ENCODE measurements at regions not wholly inside any gene's neighbourhood (a gene's known extent, or its start where the extent isn't known, plus 50 kb on each side); places are given as distances from the start of the nearest gene placed in this dataset.
A peak's percentile ranks its signal among the peaks of the same experiment; 100 is the strongest.

DNA sequence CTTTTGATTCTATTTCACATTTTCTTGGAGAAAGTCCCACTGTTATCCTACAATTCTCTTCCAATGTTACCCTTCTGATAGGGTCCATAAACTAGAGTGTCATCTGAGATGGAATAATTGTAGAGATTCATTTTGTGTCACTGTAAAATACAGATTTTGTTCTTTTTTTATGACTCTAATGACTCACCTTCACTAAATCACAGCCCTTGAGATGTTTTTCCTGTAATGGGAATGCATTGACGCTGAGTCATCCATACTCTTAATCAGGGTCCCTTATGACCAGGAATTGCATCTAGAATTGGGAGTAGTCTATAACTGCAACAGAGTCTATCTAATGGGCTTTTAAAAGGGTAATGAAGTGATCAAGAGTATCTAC, 315.5 kb downstream of the TGFB2 start (continued):
- TF ChIP-seq EZH2 (IDR thresholded peaks at IDR 0.05), result no peak

DNA sequence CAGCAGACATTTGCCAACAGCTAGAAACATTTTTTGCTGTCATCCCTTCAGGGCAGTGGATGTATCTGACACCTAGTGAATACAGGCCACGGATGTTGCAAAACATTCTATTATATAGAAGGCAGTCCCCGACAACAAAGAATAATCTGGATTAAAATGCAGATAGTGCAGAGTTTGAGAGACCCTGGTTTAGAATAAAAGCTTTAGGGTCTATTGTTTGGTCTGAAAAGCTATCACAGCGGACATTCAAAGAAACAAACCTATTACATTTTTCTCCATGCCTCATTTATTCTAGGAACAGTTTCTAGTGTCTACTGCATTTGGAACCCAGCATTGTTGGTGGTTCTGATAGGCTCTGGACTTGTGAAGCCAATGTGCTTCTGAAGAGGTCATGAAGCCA, 316.3 kb downstream of the TGFB2 start:
- Histone ChIP-seq H3K36me3 (ENCODE audit: control insufficient read depth in 1 of 2, insufficient read depth in 2 of 2, low read length in 2 of 2) (no peaks in the 10 kb centered on the region; a peak in 1 of 4 replicates), H2AFZ (ENCODE audit: low read depth, low read length, poor library complexity, severe bottlenecking) (peak overlapping the region; percentile 15), H3K27ac (ENCODE audit: low read depth, low read length) (peak overlapping the region; percentile 88; the same call in 1 of the 2 replicates), H3K9me2 (ENCODE audit: insufficient read depth) (no peaks in the 10 kb centered on the region), H3K9ac (ENCODE audit: low read length) (peak overlapping the region; percentile 46; the same call in 1 of the 2 replicates), H3K4me1 (ENCODE audit: control insufficient read depth in 1 of 2, insufficient read depth in 2 of 2, low read length in 2 of 2) (peaks cover 42 to 85% of the 10 kb centered on the region in 2 experiments), H3K9me3 (ENCODE audit: control insufficient read depth in 1 of 2, insufficient read depth in 1 of 2, low read depth in 1 of 2, low read length in 2 of 2) (no peaks in the 10 kb centered on the region; a peak in 1 of 4 replicates), H4K20me1 (ENCODE audit: insufficient read depth) (no peaks in the 10 kb centered on the region), H3K27me3 (ENCODE audit: insufficient read depth, low read length) (no peaks in the 10 kb centered on the region), H3K79me2 (ENCODE audit: insufficient read depth, low read length) (no peaks in the 10 kb centered on the region), H3K4me2 (ENCODE audit: low read length) (peak overlapping the region; percentile 67), H3K4me3 (replicated peaks in 1 of 2; ENCODE audit: low read depth in 1 of 2, low read length in 2 of 2) (peak overlapping the region in 1 of 2 experiments; percentile 25; a peak in 1 of 4 replicates)
- CTCF ChIA-PET, result no interaction called here
- TF ChIP-seq, protein P1, sequence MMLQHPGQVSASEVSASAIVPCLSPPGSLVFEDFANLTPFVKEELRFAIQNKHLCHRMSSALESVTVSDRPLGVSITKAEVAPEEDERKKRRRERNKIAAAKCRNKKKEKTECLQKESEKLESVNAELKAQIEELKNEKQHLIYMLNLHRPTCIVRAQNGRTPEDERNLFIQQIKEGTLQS (IDR thresholded peaks at IDR 0.05), result no peak
- TF ChIP-seq, protein P2, sequence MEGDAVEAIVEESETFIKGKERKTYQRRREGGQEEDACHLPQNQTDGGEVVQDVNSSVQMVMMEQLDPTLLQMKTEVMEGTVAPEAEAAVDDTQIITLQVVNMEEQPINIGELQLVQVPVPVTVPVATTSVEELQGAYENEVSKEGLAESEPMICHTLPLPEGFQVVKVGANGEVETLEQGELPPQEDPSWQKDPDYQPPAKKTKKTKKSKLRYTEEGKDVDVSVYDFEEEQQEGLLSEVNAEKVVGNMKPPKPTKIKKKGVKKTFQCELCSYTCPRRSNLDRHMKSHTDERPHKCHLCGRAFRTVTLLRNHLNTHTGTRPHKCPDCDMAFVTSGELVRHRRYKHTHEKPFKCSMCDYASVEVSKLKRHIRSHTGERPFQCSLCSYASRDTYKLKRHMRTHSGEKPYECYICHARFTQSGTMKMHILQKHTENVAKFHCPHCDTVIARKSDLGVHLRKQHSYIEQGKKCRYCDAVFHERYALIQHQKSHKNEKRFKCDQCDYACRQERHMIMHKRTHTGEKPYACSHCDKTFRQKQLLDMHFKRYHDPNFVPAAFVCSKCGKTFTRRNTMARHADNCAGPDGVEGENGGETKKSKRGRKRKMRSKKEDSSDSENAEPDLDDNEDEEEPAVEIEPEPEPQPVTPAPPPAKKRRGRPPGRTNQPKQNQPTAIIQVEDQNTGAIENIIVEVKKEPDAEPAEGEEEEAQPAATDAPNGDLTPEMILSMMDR (IDR thresholded peaks at IDR 0.05 in 2 of 3, conservative IDR thresholded peaks at IDR 0.05 in 1 of 3; ENCODE audit: borderline replicate concordance in 1 of 3, insufficient read depth in 1 of 3, low read depth in 2 of 3, low read length in 2 of 3), result no peak
- TF ChIP-seq, protein P3, sequence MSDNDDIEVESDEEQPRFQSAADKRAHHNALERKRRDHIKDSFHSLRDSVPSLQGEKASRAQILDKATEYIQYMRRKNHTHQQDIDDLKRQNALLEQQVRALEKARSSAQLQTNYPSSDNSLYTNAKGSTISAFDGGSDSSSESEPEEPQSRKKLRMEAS (IDR thresholded peaks at IDR 0.05), result no peak
- no peak for TF ChIP-seq ELF1 (IDR thresholded peaks at IDR 0.05; ENCODE audit: borderline replicate concordance, low read depth)
- no peak for TF ChIP-seq SP1 (IDR thresholded peaks at IDR 0.05; ENCODE audit: low read depth)
- no peak for TF ChIP-seq ZFX (IDR thresholded peaks at IDR 0.05)
- TF ChIP-seq TCF7L2 (IDR thresholded peaks at IDR 0.05; ENCODE audit: borderline replicate concordance, extremely low read depth, insufficient read depth, insufficient read length), result no peak
- TF ChIP-seq, protein P4, sequence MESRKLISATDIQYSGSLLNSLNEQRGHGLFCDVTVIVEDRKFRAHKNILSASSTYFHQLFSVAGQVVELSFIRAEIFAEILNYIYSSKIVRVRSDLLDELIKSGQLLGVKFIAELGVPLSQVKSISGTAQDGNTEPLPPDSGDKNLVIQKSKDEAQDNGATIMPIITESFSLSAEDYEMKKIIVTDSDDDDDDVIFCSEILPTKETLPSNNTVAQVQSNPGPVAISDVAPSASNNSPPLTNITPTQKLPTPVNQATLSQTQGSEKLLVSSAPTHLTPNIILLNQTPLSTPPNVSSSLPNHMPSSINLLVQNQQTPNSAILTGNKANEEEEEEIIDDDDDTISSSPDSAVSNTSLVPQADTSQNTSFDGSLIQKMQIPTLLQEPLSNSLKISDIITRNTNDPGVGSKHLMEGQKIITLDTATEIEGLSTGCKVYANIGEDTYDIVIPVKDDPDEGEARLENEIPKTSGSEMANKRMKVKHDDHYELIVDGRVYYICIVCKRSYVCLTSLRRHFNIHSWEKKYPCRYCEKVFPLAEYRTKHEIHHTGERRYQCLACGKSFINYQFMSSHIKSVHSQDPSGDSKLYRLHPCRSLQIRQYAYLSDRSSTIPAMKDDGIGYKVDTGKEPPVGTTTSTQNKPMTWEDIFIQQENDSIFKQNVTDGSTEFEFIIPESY (IDR thresholded peaks at IDR 0.05; ENCODE audit: extremely low read depth, insufficient replicate concordance, low read length), result no peak
- TF ChIP-seq RAD21 (IDR thresholded peaks at IDR 0.05; ENCODE audit: low read depth), result no peak
- TF ChIP-seq JUND (IDR thresholded peaks at IDR 0.05), result no peak
- TF ChIP-seq EZH2phosphoT487 (IDR thresholded peaks at IDR 0.05; ENCODE audit: borderline replicate concordance), result no peak
- no peak for TF ChIP-seq CBX3 (IDR thresholded peaks at IDR 0.05; ENCODE audit: low read depth)
- no peak for TF ChIP-seq SRF (IDR thresholded peaks at IDR 0.05; ENCODE audit: low read depth)
- TF ChIP-seq FOSL1 (IDR thresholded peaks at IDR 0.05; ENCODE audit: low read depth), result no peak
- TF ChIP-seq ZNF274 (IDR thresholded peaks at IDR 0.05; ENCODE audit: low read depth, low read length), result no peak
- TF ChIP-seq, protein P5, sequence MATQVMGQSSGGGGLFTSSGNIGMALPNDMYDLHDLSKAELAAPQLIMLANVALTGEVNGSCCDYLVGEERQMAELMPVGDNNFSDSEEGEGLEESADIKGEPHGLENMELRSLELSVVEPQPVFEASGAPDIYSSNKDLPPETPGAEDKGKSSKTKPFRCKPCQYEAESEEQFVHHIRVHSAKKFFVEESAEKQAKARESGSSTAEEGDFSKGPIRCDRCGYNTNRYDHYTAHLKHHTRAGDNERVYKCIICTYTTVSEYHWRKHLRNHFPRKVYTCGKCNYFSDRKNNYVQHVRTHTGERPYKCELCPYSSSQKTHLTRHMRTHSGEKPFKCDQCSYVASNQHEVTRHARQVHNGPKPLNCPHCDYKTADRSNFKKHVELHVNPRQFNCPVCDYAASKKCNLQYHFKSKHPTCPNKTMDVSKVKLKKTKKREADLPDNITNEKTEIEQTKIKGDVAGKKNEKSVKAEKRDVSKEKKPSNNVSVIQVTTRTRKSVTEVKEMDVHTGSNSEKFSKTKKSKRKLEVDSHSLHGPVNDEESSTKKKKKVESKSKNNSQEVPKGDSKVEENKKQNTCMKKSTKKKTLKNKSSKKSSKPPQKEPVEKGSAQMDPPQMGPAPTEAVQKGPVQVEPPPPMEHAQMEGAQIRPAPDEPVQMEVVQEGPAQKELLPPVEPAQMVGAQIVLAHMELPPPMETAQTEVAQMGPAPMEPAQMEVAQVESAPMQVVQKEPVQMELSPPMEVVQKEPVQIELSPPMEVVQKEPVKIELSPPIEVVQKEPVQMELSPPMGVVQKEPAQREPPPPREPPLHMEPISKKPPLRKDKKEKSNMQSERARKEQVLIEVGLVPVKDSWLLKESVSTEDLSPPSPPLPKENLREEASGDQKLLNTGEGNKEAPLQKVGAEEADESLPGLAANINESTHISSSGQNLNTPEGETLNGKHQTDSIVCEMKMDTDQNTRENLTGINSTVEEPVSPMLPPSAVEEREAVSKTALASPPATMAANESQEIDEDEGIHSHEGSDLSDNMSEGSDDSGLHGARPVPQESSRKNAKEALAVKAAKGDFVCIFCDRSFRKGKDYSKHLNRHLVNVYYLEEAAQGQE (IDR thresholded peaks at IDR 0.05; ENCODE audit: low read depth), result no peak
- TF ChIP-seq EZH2 (IDR thresholded peaks at IDR 0.05), result no peak
- no peak for TF ChIP-seq SIN3A (IDR thresholded peaks at IDR 0.05; ENCODE audit: low read depth)
- intact Hi-C loops (cut with micrococcal nuclease), result no loop called here
- ATAC-seq, result no peak
- BruUV-seq (replicated peaks), result no TSS peak
- DNase-seq (ENCODE audit: low read depth, low spot score), result no peak
- RAD21 ChIA-PET (ENCODE audit: low non-redundant PET in 1 of 2, low total read pairs in 2 of 2, uncharacterized antibody in 2 of 2, unreplicated experiment in 2 of 2), result no interaction called here
- POLR2A ChIA-PET, result no interaction called here
